CD4-positive, CD25-positive, alpha-beta regulatory T cell (primary cell): ENCODE measurements at regions not wholly inside any gene's neighbourhood (a gene's known extent, or its start where the extent isn't known, plus 50 kb on each side); places are given as distances from the start of the nearest gene placed in this dataset.

Experiments
- ATAC-seq, 2 donors: fragments of 150-1000 bp; cut with Tn5 transposase; one replicate each; pipeline ENCODE4 v1.10.0; 2021; ENCODE audit warnings: low read depth in 2 of 2, moderate number of reproducible peaks in 2 of 2, moderate library complexity in 1 of 2
- DNase-seq, 3 donors: peaks; one replicate each; pipeline versions ENCODE4 v3.0.0 to v3.0.0-alpha.2; 2012 to 2022; ENCODE audit warnings: mixed read lengths in 1 of 3
- H3K27ac ChIP-seq: one replicate; pipeline ENCODE4 v1.7.0; 2013; ENCODE audit warnings: mild to moderate bottlenecking, low read length; ENCODE audit not compliant: insufficient read depth, poor library complexity, severe bottlenecking
- H3K27me3 ChIP-seq: one replicate; pipeline ENCODE4 v1.7.0; 2013; ENCODE audit warnings: low read length; ENCODE audit not compliant: control insufficient read depth, insufficient read depth
- H3K36me3 ChIP-seq: one replicate; pipeline ENCODE4 v1.7.0; 2013; ENCODE audit warnings: mild to moderate bottlenecking, low read length, moderate library complexity; ENCODE audit not compliant: control insufficient read depth, insufficient read depth
- H3K4me1 ChIP-seq: 2 replicates; pipeline ENCODE4 v1.7.0; 2013; ENCODE audit warnings: mild to moderate bottlenecking, low read length; ENCODE audit not compliant: insufficient read depth, control insufficient read depth, poor library complexity, severe bottlenecking
- H3K4me3 ChIP-seq: one replicate; pipeline ENCODE4 v1.7.0; 2013; ENCODE audit warnings: low read depth, mild to moderate bottlenecking, low read length, moderate library complexity
- H3K9me3 ChIP-seq, 2 experiments: 1 replicate in 1 of 2; 2 replicates in 1 of 2; pipeline ENCODE4 v1.7.0; 2013; ENCODE audit warnings: low read length in 2 of 2, mild to moderate bottlenecking in 1 of 2, moderate library complexity in 1 of 2; ENCODE audit not compliant: control insufficient read depth in 2 of 2
- H3K27ac Mint-ChIP-seq, 3 donors: one replicate each; pipeline ENCODE4 v1.8.0; 2020 to 2022; ENCODE audit warnings: mild to moderate bottlenecking in 3 of 3, mixed read lengths in 3 of 3, moderate library complexity in 2 of 3
- H3K27me3 Mint-ChIP-seq: one replicate; pipeline ENCODE4 v1.8.0; 2022; ENCODE audit warnings: mild to moderate bottlenecking, mixed read lengths
- H3K36me3 Mint-ChIP-seq: one replicate; pipeline ENCODE4 v1.8.0; 2020; ENCODE audit warnings: mixed read lengths
- H3K4me1 Mint-ChIP-seq, 4 donors: one replicate each; pipeline ENCODE4 v1.8.0; 2020 to 2022; ENCODE audit warnings: mixed read lengths in 4 of 4, mild to moderate bottlenecking in 1 of 4
- H3K4me3 Mint-ChIP-seq, 4 donors: one replicate each; pipeline ENCODE4 v1.8.0; 2020 to 2022; ENCODE audit warnings: mild to moderate bottlenecking in 4 of 4, mixed read lengths in 4 of 4, moderate library complexity in 3 of 4
- H3K9me3 Mint-ChIP-seq, 7 donors: one replicate each; pipeline ENCODE4 v1.8.0; 2020 to 2022; ENCODE audit warnings: mixed read lengths in 7 of 7, mild to moderate bottlenecking in 3 of 7, moderate library complexity in 2 of 7

GRCh38 chr10:131584287-131584686 lies 272.8 kb upstream of the TCERG1L start:
- no peak overlapping the region for H3K27ac ChIP-seq
- H3K4me3 ChIP-seq: no peak overlapping the region
- no peaks in the 10 kb centered on the region for H3K36me3 Mint-ChIP-seq
- no peak overlapping the region for H3K27ac Mint-ChIP-seq
- H3K4me1 ChIP-seq: no peaks in the 10 kb centered on the region
- no peak overlapping the region for H3K4me3 Mint-ChIP-seq
- no peaks in the 10 kb centered on the region for H3K27me3 ChIP-seq
- peaks cover 0 to 5% (median 0%) of the 10 kb centered on the region in 7 donors for H3K9me3 Mint-ChIP-seq
- DNase-seq (no peak), ATAC-seq (no peak)
- peaks cover 0 to 8% (median 0%) of the 10 kb centered on the region in 4 donors for H3K4me1 Mint-ChIP-seq
- no peaks in the 10 kb centered on the region for H3K9me3 ChIP-seq
- H3K36me3 ChIP-seq: no peaks in the 10 kb centered on the region
- peaks cover 9% of the 10 kb centered on the region for H3K27me3 Mint-ChIP-seq

- no peaks in the 10 kb centered on the region for H3K36me3 Mint-ChIP-seq
- H3K9me3 Mint-ChIP-seq: peaks cover 0 to 5% (median 0%) of the 10 kb centered on the region in 7 donors
- H3K27me3 ChIP-seq: no peaks in the 10 kb centered on the region
- H3K27me3 Mint-ChIP-seq: peaks cover 9% of the 10 kb centered on the region
- H3K4me3 Mint-ChIP-seq: no peak overlapping the region
- DNase-seq (no peak), ATAC-seq (no peak)
- H3K36me3 ChIP-seq: no peaks in the 10 kb centered on the region
- H3K27ac Mint-ChIP-seq: no peak overlapping the region
- H3K4me3 ChIP-seq: no peak overlapping the region
- no peak overlapping the region for H3K27ac ChIP-seq
- peaks cover 0 to 8% (median 0%) of the 10 kb centered on the region in 4 donors for H3K4me1 Mint-ChIP-seq
- H3K9me3 ChIP-seq: no peaks in the 10 kb centered on the region
- H3K4me1 ChIP-seq: no peaks in the 10 kb centered on the region
Observed at GRCh38 chr10:131585761-131586160, 274.2 kb upstream of the TCERG1L start.

- Mint-ChIP-seq H3K27me3 (peaks cover 9% of the 10 kb centered on the region), H3K36me3 (no peaks in the 10 kb centered on the region), H3K9me3 (peaks cover 0 to 5% (median under 1%) of the 10 kb centered on the region in 7 donors), H3K4me3 (no peak overlapping the region), H3K27ac (no peak overlapping the region), H3K4me1 (peaks cover 0 to 8% (median 0%) of the 10 kb centered on the region in 4 donors)
- ATAC-seq (no peak), DNase-seq (no peak)
- no peaks in the 10 kb centered on the region for H3K27me3 ChIP-seq
- no peaks in the 10 kb centered on the region for H3K9me3 ChIP-seq
- H3K27ac ChIP-seq: no peak overlapping the region
- no peak overlapping the region for H3K4me3 ChIP-seq
- no peaks in the 10 kb centered on the region for H3K36me3 ChIP-seq
- no peaks in the 10 kb centered on the region for H3K4me1 ChIP-seq
Observed at GRCh38 chr10:131586958-131587357, 275.4 kb upstream of the TCERG1L start.

GRCh38 chr10:131587976-131588680 lies 276.6 kb upstream of the TCERG1L start:
- no peak overlapping the region for H3K27ac Mint-ChIP-seq
- no peaks in the 10 kb centered on the region for H3K36me3 Mint-ChIP-seq
- H3K4me1 ChIP-seq: no peaks in the 10 kb centered on the region
- H3K9me3 ChIP-seq: no peaks in the 10 kb centered on the region
- peaks cover 9% of the 10 kb centered on the region for H3K27me3 Mint-ChIP-seq
- H3K4me1 Mint-ChIP-seq: peaks cover 0 to 8% (median 0%) of the 10 kb centered on the region in 4 donors
- ATAC-seq (no peak), DNase-seq (no peak)
- no peak overlapping the region for H3K27ac ChIP-seq
- no peak overlapping the region for H3K4me3 Mint-ChIP-seq
- peaks cover 0 to 5% (median 3%) of the 10 kb centered on the region in 7 donors for H3K9me3 Mint-ChIP-seq
- H3K4me3 ChIP-seq: no peak overlapping the region
- no peaks in the 10 kb centered on the region for H3K36me3 ChIP-seq
- no peaks in the 10 kb centered on the region for H3K27me3 ChIP-seq

- Mint-ChIP-seq H3K9me3 (peaks cover 0 to 5% (median 3%) of the 10 kb centered on the region in 7 donors), H3K27ac (no peak overlapping the region), H3K36me3 (no peaks in the 10 kb centered on the region), H3K27me3 (peaks cover 9% of the 10 kb centered on the region), H3K4me1 (peaks cover 0 to 8% (median 0%) of the 10 kb centered on the region in 4 donors), H3K4me3 (no peak overlapping the region)
- Histone ChIP-seq H3K27me3 (no peaks in the 10 kb centered on the region), H3K4me1 (no peaks in the 10 kb centered on the region), H3K27ac (no peak overlapping the region), H3K4me3 (no peak overlapping the region), H3K36me3 (no peaks in the 10 kb centered on the region), H3K9me3 (no peaks in the 10 kb centered on the region)
- DNase-seq: no peak
- ATAC-seq: no peak
Observed at GRCh38 chr10:131588704-131589220, 277.2 kb upstream of the TCERG1L start.

GRCh38 chr10:131590567-131590966 lies 279.0 kb upstream of the TCERG1L start:
- Histone ChIP-seq H3K9me3 (no peaks in the 10 kb centered on the region), H3K36me3 (no peaks in the 10 kb centered on the region), H3K27ac (no peak overlapping the region), H3K27me3 (no peaks in the 10 kb centered on the region), H3K4me1 (no peaks in the 10 kb centered on the region), H3K4me3 (no peak overlapping the region)
- peaks cover 5% of the 10 kb centered on the region for H3K27me3 Mint-ChIP-seq
- no peak overlapping the region for H3K27ac Mint-ChIP-seq
- ATAC-seq (no peak), DNase-seq (no peak)
- H3K9me3 Mint-ChIP-seq: peaks cover 0 to 5% (median 3%) of the 10 kb centered on the region in 7 donors
- H3K36me3 Mint-ChIP-seq: no peaks in the 10 kb centered on the region
- no peak overlapping the region for H3K4me3 Mint-ChIP-seq
- H3K4me1 Mint-ChIP-seq: peaks cover 0 to 2% (median 0%) of the 10 kb centered on the region in 4 donors

GRCh38 chr10:131591936-131592335 lies 280.4 kb upstream of the TCERG1L start:
- DNase-seq: no peak
- peaks cover 1% of the 10 kb centered on the region for H3K27me3 Mint-ChIP-seq
- H3K9me3 ChIP-seq: no peaks in the 10 kb centered on the region

GRCh38 chr10:131609176-131609575 lies 291.6 kb upstream of the PPP2R2D start:
- Histone ChIP-seq H3K4me1 (no peaks in the 10 kb centered on the region), H3K9me3 (peaks cover 3 to 10% of the 10 kb centered on the region in 2 experiments), H3K4me3 (no peak overlapping the region), H3K36me3 (no peaks in the 10 kb centered on the region), H3K27me3 (no peaks in the 10 kb centered on the region), H3K27ac (no peak overlapping the region)
- ATAC-seq (no peak), DNase-seq (no peak)
- no peaks in the 10 kb centered on the region for H3K4me1 Mint-ChIP-seq
- no peak overlapping the region for H3K27ac Mint-ChIP-seq
- no peaks in the 10 kb centered on the region for H3K27me3 Mint-ChIP-seq
- no peak overlapping the region for H3K4me3 Mint-ChIP-seq
- peaks cover 0 to 17% (median 6%) of the 10 kb centered on the region in 7 donors for H3K9me3 Mint-ChIP-seq
- H3K36me3 Mint-ChIP-seq: no peaks in the 10 kb centered on the region

More at GRCh38 chr10:131591936-131592335, 280.4 kb upstream of the TCERG1L start:
- Histone ChIP-seq H3K4me1 (no peaks in the 10 kb centered on the region), H3K27ac (no peak overlapping the region), H3K27me3 (no peaks in the 10 kb centered on the region), H3K36me3 (no peaks in the 10 kb centered on the region), H3K4me3 (no peak overlapping the region)
- H3K27ac Mint-ChIP-seq: no peak overlapping the region
- no peak overlapping the region for H3K4me3 Mint-ChIP-seq
- H3K4me1 Mint-ChIP-seq: no peaks in the 10 kb centered on the region
- H3K36me3 Mint-ChIP-seq: no peaks in the 10 kb centered on the region
- ATAC-seq: no peak
- H3K9me3 Mint-ChIP-seq: peaks cover 0 to 3% (median 0%) of the 10 kb centered on the region in 7 donors
